Omental fat pad (tissue), 3 donors: ENCODE measurements at regions not wholly inside any gene's neighbourhood (a gene's known extent, or its start where the extent isn't known, plus 50 kb on each side); places are given as distances from the start of the nearest gene placed in this dataset.

Experiments
- ATAC-seq: fragments of 150-250 bp; one replicate; pipeline ENCODE4 v1.9.1; 2016; ENCODE audit warnings: mild to moderate bottlenecking, moderate library complexity; ENCODE audit not compliant: low FRiP score
- DNase-seq: peaks from one replicate; pipeline ENCODE4 v3.0.0-alpha.2; 2019; ENCODE audit warnings: low spot score
- TF ChIP-seq, protein P1 (sequence below), 3 donors: fragments of 450-650 bp; IDR thresholded peaks; one replicate each; pipeline ENCODE4 v1.5.1; 2016 to 2017; ENCODE audit warnings: antibody characterized with exemption in 3 of 3, mild to moderate bottlenecking in 3 of 3, moderate library complexity in 2 of 3

GRCh38 chr2:59018737-59019136, 777.6 kb upstream of the FANCL start:
- no peak for ATAC-seq
- DNase-seq, result no peak
- TF ChIP-seq, protein P1, sequence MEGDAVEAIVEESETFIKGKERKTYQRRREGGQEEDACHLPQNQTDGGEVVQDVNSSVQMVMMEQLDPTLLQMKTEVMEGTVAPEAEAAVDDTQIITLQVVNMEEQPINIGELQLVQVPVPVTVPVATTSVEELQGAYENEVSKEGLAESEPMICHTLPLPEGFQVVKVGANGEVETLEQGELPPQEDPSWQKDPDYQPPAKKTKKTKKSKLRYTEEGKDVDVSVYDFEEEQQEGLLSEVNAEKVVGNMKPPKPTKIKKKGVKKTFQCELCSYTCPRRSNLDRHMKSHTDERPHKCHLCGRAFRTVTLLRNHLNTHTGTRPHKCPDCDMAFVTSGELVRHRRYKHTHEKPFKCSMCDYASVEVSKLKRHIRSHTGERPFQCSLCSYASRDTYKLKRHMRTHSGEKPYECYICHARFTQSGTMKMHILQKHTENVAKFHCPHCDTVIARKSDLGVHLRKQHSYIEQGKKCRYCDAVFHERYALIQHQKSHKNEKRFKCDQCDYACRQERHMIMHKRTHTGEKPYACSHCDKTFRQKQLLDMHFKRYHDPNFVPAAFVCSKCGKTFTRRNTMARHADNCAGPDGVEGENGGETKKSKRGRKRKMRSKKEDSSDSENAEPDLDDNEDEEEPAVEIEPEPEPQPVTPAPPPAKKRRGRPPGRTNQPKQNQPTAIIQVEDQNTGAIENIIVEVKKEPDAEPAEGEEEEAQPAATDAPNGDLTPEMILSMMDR (IDR thresholded peaks at IDR 0.05), result no peak

DNA sequence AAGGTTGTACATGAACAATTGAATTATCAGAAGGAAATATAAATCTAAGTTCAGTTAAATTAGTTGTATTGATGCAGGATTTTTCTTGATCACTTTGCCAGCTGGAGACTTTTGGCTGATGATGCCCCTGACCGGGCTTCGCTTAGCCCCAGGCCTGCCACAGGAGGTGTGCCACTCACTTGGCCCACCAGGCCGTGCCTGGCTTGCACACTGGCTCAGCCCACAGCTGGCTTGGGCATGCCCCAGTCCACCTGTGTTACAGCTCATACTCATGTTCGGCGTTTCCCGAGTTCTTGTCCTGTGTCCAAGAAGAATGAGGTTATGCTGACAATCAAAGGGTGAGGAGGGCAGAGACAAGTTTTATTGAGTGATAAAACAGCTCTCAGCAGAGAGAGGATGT, 773.9 kb upstream of the FANCL start:
- TF ChIP-seq, protein P1 (IDR thresholded peaks at IDR 0.05), result no peak
- ATAC-seq, result no peak
- no peak for DNase-seq

DNA sequence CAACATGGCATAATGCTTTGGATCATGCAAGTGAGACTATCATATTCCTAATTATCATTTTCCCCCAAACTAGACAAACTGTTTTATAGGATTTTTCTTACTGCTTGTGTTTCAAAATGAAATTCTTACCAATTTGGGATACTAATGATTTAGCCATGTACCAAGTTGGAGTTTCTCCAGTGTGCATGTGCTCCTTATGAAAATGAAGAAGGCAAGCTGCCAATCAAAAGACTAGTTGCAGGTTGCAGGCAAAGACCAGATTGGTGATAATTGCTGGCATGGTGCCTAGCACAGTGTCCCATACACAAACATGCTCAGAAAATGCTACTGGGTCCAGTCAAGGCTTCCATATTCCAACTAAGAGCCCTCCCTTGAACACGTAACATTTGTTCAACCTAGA, 771.8 kb upstream of the FANCL start:
- DNase-seq (no peak), ATAC-seq (no peak)
- TF ChIP-seq, protein P1 (IDR thresholded peaks at IDR 0.05), result no peak

DNA sequence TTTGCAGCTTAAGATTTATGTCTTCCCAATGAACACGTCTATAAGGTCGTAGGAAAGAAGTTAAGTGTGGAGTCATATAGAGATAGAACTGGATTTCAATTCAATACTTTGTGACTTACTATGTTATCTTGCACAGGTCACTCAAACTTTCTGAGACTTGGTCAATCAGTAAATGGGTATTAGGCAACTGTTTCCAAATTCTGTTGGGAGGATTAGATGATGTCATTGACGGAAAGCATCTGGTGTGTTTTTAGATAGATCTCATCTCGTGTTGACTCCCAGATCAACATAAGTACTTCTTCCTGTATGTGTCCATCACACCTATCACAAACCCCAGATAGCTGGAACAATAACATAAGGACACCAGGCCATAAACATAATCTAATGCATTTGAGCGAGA, 771.1 kb upstream of the FANCL start:
- TF ChIP-seq, protein P1 (IDR thresholded peaks at IDR 0.05), result no peak
- DNase-seq, result no peak
- no peak for ATAC-seq

DNA sequence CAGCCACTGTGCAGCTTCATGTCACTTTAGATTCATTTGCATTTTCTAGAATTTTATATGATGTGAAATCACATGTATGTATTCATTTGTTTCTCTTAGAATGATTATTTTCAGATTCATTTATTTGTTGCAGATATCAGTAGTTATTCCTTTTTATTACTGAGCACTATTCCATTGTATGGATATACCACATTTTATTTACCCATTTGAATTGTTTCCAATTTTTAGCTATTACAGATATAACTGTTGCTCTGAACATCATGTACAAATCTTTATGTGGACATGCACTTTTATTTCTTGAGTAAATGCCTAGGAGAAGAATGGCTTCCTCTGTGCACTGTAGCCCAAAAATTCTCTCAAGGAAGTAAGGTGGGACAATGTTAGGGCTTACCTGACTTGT, 767.8 kb upstream of the FANCL start:
- no peak for ATAC-seq
- TF ChIP-seq, protein P1 (IDR thresholded peaks at IDR 0.05), result no peak
- no peak for DNase-seq

DNA sequence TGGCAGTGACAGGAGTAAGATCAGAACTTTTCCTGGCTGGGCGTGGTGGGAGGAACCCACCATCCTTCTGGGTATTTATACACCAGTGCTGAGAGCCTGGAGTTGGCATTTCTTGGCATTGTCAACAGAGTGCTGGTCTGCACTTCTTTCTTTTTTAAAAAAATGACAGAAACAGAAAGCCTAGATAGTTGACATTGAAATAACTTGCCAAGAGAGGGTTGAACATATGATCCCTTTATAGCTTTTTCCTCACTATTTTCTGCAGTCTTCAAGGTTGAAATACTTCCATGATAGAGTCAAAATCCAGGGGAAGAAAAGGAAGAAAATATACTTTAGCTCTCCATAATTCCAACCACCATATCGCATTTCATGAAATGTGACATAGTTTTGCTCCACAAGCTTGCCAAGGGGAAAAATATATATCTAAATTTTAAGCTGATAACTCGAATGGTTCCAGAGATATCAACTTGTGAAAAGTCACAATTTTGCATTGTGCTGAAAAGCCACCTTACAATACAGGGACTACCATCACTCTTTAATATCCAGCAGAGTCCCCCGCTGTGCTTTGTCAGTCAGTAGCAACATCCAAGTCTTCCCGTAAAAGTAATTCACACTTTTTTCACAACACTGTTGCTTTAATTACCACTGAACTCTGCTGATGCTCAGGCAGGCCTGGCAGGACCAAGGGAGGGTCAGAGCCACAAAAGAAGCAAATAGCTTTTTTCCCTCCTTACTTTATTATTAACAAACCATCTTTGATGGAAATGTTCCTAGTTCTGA, 764.9 kb upstream of the FANCL start:
- DNase-seq (no peak), ATAC-seq (no peak)
- TF ChIP-seq, protein P1 (IDR thresholded peaks at IDR 0.05), result no peak

- DNase-seq, result no peak
- no peak for ATAC-seq
- TF ChIP-seq, protein P1 (IDR thresholded peaks at IDR 0.05), result no peak
Measured at GRCh38 chr2:59004621-59005020, 763.5 kb upstream of the FANCL start.
